Gastroesophageal sphincter (tissue), 4 donors: ENCODE measurements at regions not wholly inside any gene's neighbourhood (a gene's known extent, or its start where the extent isn't known, plus 50 kb on each side); places are given as distances from the start of the nearest gene placed in this dataset.

Experiments
- ATAC-seq: fragments of 150-250 bp; one replicate; pipeline ENCODE4 v1.9.1; 2016; ENCODE audit warnings: mild to moderate bottlenecking, moderate library complexity
- H3K27ac ChIP-seq, 4 donors: fragments of 200-600 bp; sonication (generic) in 3 of 4; 1 replicate in 3 of 4; 2 replicates in 1 of 4; pipeline ENCODE4 v1.5.1; 2016 to 2019
- H3K27me3 ChIP-seq: fragments of 200-600 bp; sonication (generic); one replicate; pipeline ENCODE4 v1.5.1; 2019
- H3K36me3 ChIP-seq, 2 donors: fragments of 200-600 bp; sonication (generic); one replicate each; pipeline ENCODE4 v1.5.1; 2019; ENCODE audit warnings: control low read depth in 1 of 2
- H3K4me1 ChIP-seq, 3 donors: fragments of 200-600 bp; sonication (generic); 1 replicate in 2 of 3; 2 replicates in 1 of 3; pipeline ENCODE4 v1.5.1; 2016 to 2019; ENCODE audit warnings: control low read depth in 2 of 3
- H3K4me3 ChIP-seq, 2 donors: fragments of 200-600 bp; sonication (generic); one replicate each; pipeline ENCODE4 v1.5.1; 2019; ENCODE audit warnings: mild to moderate bottlenecking in 1 of 2, moderate library complexity in 1 of 2
- H3K9me3 ChIP-seq, 3 donors: fragments of 200-600 bp; sonication (generic); one replicate each; pipeline ENCODE4 v1.5.1; 2017 to 2019; ENCODE audit warnings: control low read depth in 2 of 3
- EP300 ChIP-seq: sonication (generic); formaldehyde crosslinking; IDR thresholded peaks from one replicate; pipeline ENCODE4 v1.6.1; 2017; ENCODE audit warnings: antibody characterized with exemption, mild to moderate bottlenecking
- POLR2A ChIP-seq, 2 donors: fragments of 450-650 bp; IDR thresholded peaks; one replicate each; pipeline ENCODE4 v1.6.1; 2017; ENCODE audit warnings: antibody characterized with exemption in 2 of 2, mild to moderate bottlenecking in 2 of 2, moderate library complexity in 1 of 2
- POLR2AphosphoS5 ChIP-seq: sonication (generic); formaldehyde crosslinking; IDR thresholded peaks from one replicate; pipeline ENCODE4 v1.6.1; 2017; ENCODE audit warnings: antibody characterized with exemption
- whole genome bisulfite sequencing, 2 donors: methylation state at CpG; one replicate each; pipeline ENCODE4 v1.1.5; 2018; ENCODE audit warnings: low coverage in 1 of 2; 5-methylcytosine and 5-hydroxymethylcytosine counted together
- TF ChIP-seq, protein P1 (sequence below), 4 experiments: fragments of 200-600 bp in 2 of 4; fragments of 450-650 bp in 2 of 4; sonication (generic) in 1 of 4; IDR thresholded peaks; one replicate each; pipeline ENCODE4 v1.5.1; 2017 to 2019; ENCODE audit warnings: antibody characterized with exemption in 4 of 4, mild to moderate bottlenecking in 2 of 4, moderate library complexity in 2 of 4

DNA sequence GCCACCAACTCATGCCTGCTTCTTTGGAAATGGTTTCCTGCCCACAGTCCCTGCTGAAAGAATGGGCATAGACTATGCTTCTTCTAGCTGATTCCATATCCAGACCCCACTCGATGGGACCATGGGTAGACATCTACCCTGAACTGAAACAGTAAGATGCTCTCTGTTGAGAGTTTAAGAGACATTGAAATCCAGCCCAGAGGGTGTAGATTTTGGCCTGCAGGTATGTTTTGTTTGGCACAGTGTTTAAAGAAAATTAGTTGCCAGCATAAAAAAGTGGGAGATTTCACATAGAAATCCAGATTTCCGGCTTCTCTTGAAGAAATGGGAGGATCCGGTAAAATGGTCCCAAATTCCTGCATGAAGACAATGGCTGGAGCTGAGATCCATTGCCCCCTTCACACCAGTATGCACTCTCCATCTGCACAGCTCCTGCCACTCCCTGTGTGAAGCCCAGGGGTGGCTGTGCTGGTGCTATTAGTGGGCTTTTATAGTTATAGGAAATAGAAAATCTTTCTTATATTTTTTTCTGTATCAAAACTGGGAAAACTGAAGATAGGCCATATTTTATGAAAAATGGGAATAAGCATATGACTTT lies 218.1 kb downstream of the PTEN start:
- no peak for ATAC-seq
- Histone ChIP-seq H3K36me3 (no peaks in the 10 kb centered on the region), H3K9me3 (no peaks in the 10 kb centered on the region), H3K27me3 (no peaks in the 10 kb centered on the region), H3K27ac (no peak overlapping the region), H3K4me1 (peaks cover 0 to 20% (median 2%) of the 10 kb centered on the region in 3 donors), H3K4me3 (no peak overlapping the region)
- WGBS, 2 donors: 91% methylated on average over 2 of the region's 3 CpGs; no CpG with 5 or more reads in 1 of the 2 donors
- TF ChIP-seq, protein P1, sequence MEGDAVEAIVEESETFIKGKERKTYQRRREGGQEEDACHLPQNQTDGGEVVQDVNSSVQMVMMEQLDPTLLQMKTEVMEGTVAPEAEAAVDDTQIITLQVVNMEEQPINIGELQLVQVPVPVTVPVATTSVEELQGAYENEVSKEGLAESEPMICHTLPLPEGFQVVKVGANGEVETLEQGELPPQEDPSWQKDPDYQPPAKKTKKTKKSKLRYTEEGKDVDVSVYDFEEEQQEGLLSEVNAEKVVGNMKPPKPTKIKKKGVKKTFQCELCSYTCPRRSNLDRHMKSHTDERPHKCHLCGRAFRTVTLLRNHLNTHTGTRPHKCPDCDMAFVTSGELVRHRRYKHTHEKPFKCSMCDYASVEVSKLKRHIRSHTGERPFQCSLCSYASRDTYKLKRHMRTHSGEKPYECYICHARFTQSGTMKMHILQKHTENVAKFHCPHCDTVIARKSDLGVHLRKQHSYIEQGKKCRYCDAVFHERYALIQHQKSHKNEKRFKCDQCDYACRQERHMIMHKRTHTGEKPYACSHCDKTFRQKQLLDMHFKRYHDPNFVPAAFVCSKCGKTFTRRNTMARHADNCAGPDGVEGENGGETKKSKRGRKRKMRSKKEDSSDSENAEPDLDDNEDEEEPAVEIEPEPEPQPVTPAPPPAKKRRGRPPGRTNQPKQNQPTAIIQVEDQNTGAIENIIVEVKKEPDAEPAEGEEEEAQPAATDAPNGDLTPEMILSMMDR (IDR thresholded peaks at IDR 0.05): no peak
- TF ChIP-seq POLR2AphosphoS5 (no peak), EP300 (no peak), POLR2A (IDR thresholded peaks at IDR 0.05) (no peak)

GRCh38 chr10:88082391-88082790 lies 219.0 kb downstream of the PTEN start:
- no peak overlapping the region for H3K4me3 ChIP-seq
- H3K36me3 ChIP-seq: no peaks in the 10 kb centered on the region
- peaks cover 0 to 20% (median 2%) of the 10 kb centered on the region in 3 donors for H3K4me1 ChIP-seq
- ATAC-seq: no peak
- TF ChIP-seq EP300 (no peak), POLR2A (IDR thresholded peaks at IDR 0.05) (no peak), POLR2AphosphoS5 (no peak)
- TF ChIP-seq, protein P1 (IDR thresholded peaks at IDR 0.05): no peak
- 94 to 96% methylated on average over 3 of the region's 3 CpGs for WGBS, 2 donors
- H3K27me3 ChIP-seq: no peaks in the 10 kb centered on the region
- no peaks in the 10 kb centered on the region for H3K9me3 ChIP-seq
- no peak overlapping the region for H3K27ac ChIP-seq

GRCh38 chr10:88082806-88083596 lies 219.6 kb downstream of the PTEN start:
- TF ChIP-seq, protein P1 (IDR thresholded peaks at IDR 0.05): no peak
- no peak for TF ChIP-seq EP300
- TF ChIP-seq POLR2A (IDR thresholded peaks at IDR 0.05): no peak
- TF ChIP-seq POLR2AphosphoS5: no peak
- no peaks in the 10 kb centered on the region for H3K36me3 ChIP-seq
- no peak overlapping the region for H3K4me3 ChIP-seq
- H3K9me3 ChIP-seq: no peaks in the 10 kb centered on the region
- H3K27ac ChIP-seq: no peak overlapping the region
- peaks cover 0 to 20% (median 2%) of the 10 kb centered on the region in 3 donors for H3K4me1 ChIP-seq
- H3K27me3 ChIP-seq: no peaks in the 10 kb centered on the region
- no peak for ATAC-seq
- 90 to 100% methylated on average over 1 of the region's 1 CpG for WGBS, 2 donors

DNA sequence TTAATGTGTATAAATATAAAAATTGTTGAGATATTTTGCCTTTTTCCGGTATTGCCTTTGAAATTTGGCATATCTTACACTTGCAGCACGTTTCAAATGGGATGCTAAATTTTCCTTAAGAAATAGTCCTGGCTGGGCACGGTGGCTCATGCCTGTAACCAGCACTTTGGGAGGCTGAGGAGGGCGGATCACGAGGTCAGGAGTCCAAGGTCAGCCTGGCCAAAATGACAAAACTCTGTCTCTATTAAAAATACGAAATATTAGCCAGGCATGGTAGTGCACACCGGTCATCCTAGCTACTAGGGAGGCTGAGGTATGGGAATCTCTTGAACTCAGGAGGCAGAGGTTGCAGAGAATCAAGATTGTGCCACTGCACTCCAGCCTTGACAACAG lies 220.2 kb downstream of the PTEN start:
- H3K9me3 ChIP-seq: no peaks in the 10 kb centered on the region
- no peaks in the 10 kb centered on the region for H3K27me3 ChIP-seq
- 91 to 93% methylated on average over 5 to 7 of the region's 7 CpGs for WGBS, 2 donors
- no peaks in the 10 kb centered on the region for H3K36me3 ChIP-seq
- no peak for TF ChIP-seq EP300
- TF ChIP-seq, protein P1 (IDR thresholded peaks at IDR 0.05): no peak
- TF ChIP-seq POLR2AphosphoS5: no peak
- no peak for TF ChIP-seq POLR2A (IDR thresholded peaks at IDR 0.05)
- no peak for ATAC-seq
- no peak overlapping the region for H3K27ac ChIP-seq
- H3K4me1 ChIP-seq: peaks cover 0 to 20% (median 2%) of the 10 kb centered on the region in 3 donors
- H3K4me3 ChIP-seq: no peak overlapping the region
